HEK293 (cell line): ENCODE measurements at regions not wholly inside any gene's neighbourhood (a gene's known extent, or its start where the extent isn't known, plus 50 kb on each side); places are given as distances from the start of the nearest gene placed in this dataset.

ENCODE experiments used
- CTCF ChIA-PET: fragments of 350-600 bp; formaldehyde crosslinking; extraction: SDS; loops from one replicate; lab custom pipeline; 2021; ENCODE audit warnings: antibody characterized with exemption; lab: Yijun Ruan, JAX
- POLR2A ChIA-PET: fragments of 300-600 bp; formaldehyde crosslinking; extraction: SDS; loops from one replicate; lab custom pipeline; 2020; ENCODE audit warnings: antibody characterized with exemption, inconsistent platforms; lab: Yijun Ruan, JAX
- H3K27ac ChIP-seq: fragments of 200-500 bp; sonication (Bioruptor generic); 2 replicates; pipeline ENCODE4 v1.5.1; 2014; ENCODE audit warnings: low read depth, low read length, control low read depth, inconsistent platforms; ENCODE audit errors: extremely low read depth
- H3K36me3 ChIP-seq, 2 experiments: fragments of 200-500 bp in 1 of 2; sonication (Bioruptor generic) in 1 of 2; 1 replicate in 1 of 2; 2 replicates in 1 of 2; pipeline ENCODE4 v1.5.1; 2014 to 2017; ENCODE audit warnings: inconsistent platforms in 2 of 2, low read length in 2 of 2; ENCODE audit not compliant: control insufficient read depth in 2 of 2, insufficient read depth in 1 of 2
- H3K4me1 ChIP-seq: fragments of 200-500 bp; sonication (Bioruptor generic); 2 replicates; pipeline ENCODE4 v1.5.1; 2014; ENCODE audit warnings: mild to moderate bottlenecking, low read length, inconsistent platforms; ENCODE audit not compliant: control insufficient read depth, insufficient read depth
- H3K4me3 ChIP-seq: 2 replicates; pipeline ENCODE4 v1.5.1; 2011; ENCODE audit warnings: low read depth, mild to moderate bottlenecking, control low read depth, low read length, moderate library complexity
- H3K9me3 ChIP-seq: fragments of 200-500 bp; sonication (Bioruptor generic); 2 replicates; pipeline ENCODE4 v1.5.1; 2014; ENCODE audit warnings: low read depth, low read length, inconsistent platforms; ENCODE audit not compliant: control insufficient read depth, insufficient read depth
- BCL11B ChIP-seq: fragments of 450-650 bp; formaldehyde crosslinking; IDR thresholded peaks from 2 replicates; pipeline ENCODE4 v1.5.1; 2016; ENCODE audit warnings: low read depth, missing biosample characterization, missing genetic modification characterization
- ELK4 ChIP-seq: IDR thresholded peaks from 2 replicates; pipeline ENCODE4 v1.6.1; 2011; ENCODE audit warnings: mild to moderate bottlenecking, low read depth, low read length, borderline replicate concordance
- KLF17 ChIP-seq: fragments of 450-650 bp; formaldehyde crosslinking; IDR thresholded peaks from 2 replicates; pipeline ENCODE4 v1.5.1; 2016; ENCODE audit warnings: missing biosample characterization, missing genetic modification characterization
- OVOL3 ChIP-seq: fragments of 450-650 bp; formaldehyde crosslinking; IDR thresholded peaks from 2 replicates; pipeline ENCODE4 v1.5.1; 2016; ENCODE audit warnings: missing biosample characterization, missing genetic modification characterization
- PRDM4 ChIP-seq: fragments of 450-650 bp; formaldehyde crosslinking; IDR thresholded peaks from 2 replicates; pipeline ENCODE4 v1.5.1; 2017; ENCODE audit warnings: missing biosample characterization, missing genetic modification characterization
- SP3 ChIP-seq: fragments of 450-650 bp; formaldehyde crosslinking; IDR thresholded peaks from 2 replicates; pipeline ENCODE4 v1.5.1; 2016; ENCODE audit warnings: missing biosample characterization, missing genetic modification characterization
- TCF7L2 ChIP-seq: IDR thresholded peaks from 2 replicates; pipeline ENCODE4 v1.6.1; 2011; ENCODE audit warnings: low read depth, mild to moderate bottlenecking, inconsistent platforms, low read length, moderate library complexity, borderline replicate concordance
- ZBTB17 ChIP-seq: fragments of 450-650 bp; formaldehyde crosslinking; IDR thresholded peaks from 2 replicates; pipeline ENCODE4 v1.5.1; 2016; ENCODE audit warnings: missing biosample characterization, missing genetic modification characterization
- ZFP41 ChIP-seq: fragments of 450-650 bp; formaldehyde crosslinking; IDR thresholded peaks from 2 replicates; pipeline ENCODE4 v1.5.1; 2016; ENCODE audit warnings: missing biosample characterization, missing genetic modification characterization, borderline replicate concordance
- ZFP69B ChIP-seq: fragments of 450-650 bp; formaldehyde crosslinking; IDR thresholded peaks from 2 replicates; pipeline ENCODE4 v1.5.1; 2016; ENCODE audit warnings: missing biosample characterization, missing genetic modification characterization
- ZNF112 ChIP-seq: fragments of 450-650 bp; formaldehyde crosslinking; IDR thresholded peaks from 2 replicates; pipeline ENCODE4 v1.5.0; 2017; ENCODE audit warnings: missing biosample characterization, missing genetic modification characterization
- ZNF121 ChIP-seq: fragments of 450-650 bp; formaldehyde crosslinking; IDR thresholded peaks from 2 replicates; pipeline ENCODE4 v1.5.1; 2016; ENCODE audit warnings: missing biosample characterization, missing genetic modification characterization
- ZNF146 ChIP-seq: fragments of 450-650 bp; formaldehyde crosslinking; IDR thresholded peaks from 2 replicates; pipeline ENCODE4 v1.5.1; 2016; ENCODE audit warnings: missing biosample characterization, missing genetic modification characterization
- ZNF16 ChIP-seq: fragments of 450-650 bp; formaldehyde crosslinking; IDR thresholded peaks from 2 replicates; pipeline ENCODE4 v1.5.1; 2016; ENCODE audit warnings: low read depth, missing biosample characterization, missing genetic modification characterization
- ZNF214 ChIP-seq: fragments of 450-650 bp; formaldehyde crosslinking; IDR thresholded peaks from 2 replicates; pipeline ENCODE4 v1.5.1; 2017; ENCODE audit warnings: missing biosample characterization, mild to moderate bottlenecking, missing genetic modification characterization, borderline replicate concordance
- ZNF221 ChIP-seq: fragments of 450-650 bp; formaldehyde crosslinking; IDR thresholded peaks from 2 replicates; pipeline ENCODE4 v1.5.1; 2017; ENCODE audit warnings: missing biosample characterization, missing genetic modification characterization, borderline replicate concordance
- ZNF324 ChIP-seq: fragments of 450-650 bp; formaldehyde crosslinking; IDR thresholded peaks from 2 replicates; pipeline ENCODE4 v1.5.1; 2016; ENCODE audit warnings: missing biosample characterization, missing genetic modification characterization
- ZNF48 ChIP-seq: fragments of 450-650 bp; formaldehyde crosslinking; IDR thresholded peaks from 2 replicates; pipeline ENCODE4 v1.5.1; 2016; ENCODE audit warnings: missing biosample characterization, missing genetic modification characterization
- ZNF514 ChIP-seq: fragments of 450-650 bp; formaldehyde crosslinking; IDR thresholded peaks from 2 replicates; pipeline ENCODE4 v1.5.1; 2016; ENCODE audit warnings: missing biosample characterization, missing genetic modification characterization
- ZNF529 ChIP-seq: fragments of 450-650 bp; formaldehyde crosslinking; IDR thresholded peaks from 2 replicates; pipeline ENCODE4 v1.5.1; 2017; ENCODE audit warnings: missing genetic modification characterization, missing biosample characterization; ENCODE audit not compliant: insufficient replicate concordance
- ZNF580 ChIP-seq: fragments of 450-650 bp; formaldehyde crosslinking; IDR thresholded peaks from 2 replicates; pipeline ENCODE4 v1.5.1; 2016; ENCODE audit warnings: missing biosample characterization, missing genetic modification characterization
- ZNF596 ChIP-seq: fragments of 450-650 bp; IDR thresholded peaks from 2 replicates; pipeline ENCODE4 v1.5.0; 2018; ENCODE audit warnings: missing biosample characterization, mild to moderate bottlenecking, missing genetic modification characterization, moderate library complexity
- ZNF621 ChIP-seq: fragments of 450-650 bp; formaldehyde crosslinking; IDR thresholded peaks from 2 replicates; pipeline ENCODE4 v1.5.1; 2017; ENCODE audit warnings: missing biosample characterization, missing genetic modification characterization
- ZNF629 ChIP-seq: fragments of 450-650 bp; formaldehyde crosslinking; IDR thresholded peaks from 2 replicates; pipeline ENCODE4 v1.5.1; 2017; ENCODE audit warnings: missing biosample characterization, missing genetic modification characterization
- ZNF670 ChIP-seq: fragments of 450-650 bp; formaldehyde crosslinking; IDR thresholded peaks from 2 replicates; pipeline ENCODE4 v1.5.1; 2016; ENCODE audit warnings: missing biosample characterization, missing genetic modification characterization, low read depth
- ZNF701 ChIP-seq: fragments of 450-650 bp; formaldehyde crosslinking; IDR thresholded peaks from 2 replicates; pipeline ENCODE4 v1.5.1; 2016; ENCODE audit warnings: missing biosample characterization, missing genetic modification characterization
- ZNF777 ChIP-seq: fragments of 450-650 bp; formaldehyde crosslinking; IDR thresholded peaks from 2 replicates; pipeline ENCODE4 v1.5.1; 2017; ENCODE audit warnings: missing biosample characterization, missing genetic modification characterization, borderline replicate concordance
- TF ChIP-seq, protein P1 (sequence below): fragments of 450-650 bp; formaldehyde crosslinking; IDR thresholded peaks from 2 replicates; pipeline ENCODE4 v1.5.1; 2016; ENCODE audit warnings: missing biosample characterization, missing genetic modification characterization
- TF ChIP-seq, protein P2 (sequence below): fragments of 450-650 bp; IDR thresholded peaks from 2 replicates; pipeline ENCODE4 v1.5.1; 2018; ENCODE audit warnings: missing biosample characterization, mild to moderate bottlenecking, missing genetic modification characterization
- TF ChIP-seq, protein P3 (sequence below): fragments of 450-650 bp; formaldehyde crosslinking; IDR thresholded peaks from 2 replicates; pipeline ENCODE4 v1.5.1; 2017; ENCODE audit warnings: missing biosample characterization, missing genetic modification characterization

GRCh38 chr2:58541511-58541910, 300.4 kb upstream of the FANCL start:
- Histone ChIP-seq H3K36me3 (no peaks in the 10 kb centered on the region), H3K9me3 (no peaks in the 10 kb centered on the region), H3K4me1 (peaks cover 15% of the 10 kb centered on the region), H3K4me3 (no peak overlapping the region), H3K27ac (no peak overlapping the region)
- POLR2A ChIA-PET, result no interaction called here
- CTCF ChIA-PET, result interaction anchor here (0.6 kb wide), 1 partner anchor 173 kb away, joined by 3 read pairs; no protein-coding TSS in a partner anchor
- TF ChIP-seq TCF7L2 (no peak), ZNF629 (tag by site-specific recombination) (no peak), PRDM4 (tag by site-specific recombination) (no peak), ZNF214 (no peak), ZNF670 (tag by site-specific recombination) (no peak), BCL11B (tag by site-specific recombination) (no peak), ELK4 (no peak), ZBTB17 (no peak), SP3 (tag by site-specific recombination) (no peak), ZNF221 (no peak), ZNF112 (tag by site-specific recombination) (no peak), ZNF324 (no peak), ZNF701 (no peak), ZNF48 (no peak)
- TF ChIP-seq, protein P1, sequence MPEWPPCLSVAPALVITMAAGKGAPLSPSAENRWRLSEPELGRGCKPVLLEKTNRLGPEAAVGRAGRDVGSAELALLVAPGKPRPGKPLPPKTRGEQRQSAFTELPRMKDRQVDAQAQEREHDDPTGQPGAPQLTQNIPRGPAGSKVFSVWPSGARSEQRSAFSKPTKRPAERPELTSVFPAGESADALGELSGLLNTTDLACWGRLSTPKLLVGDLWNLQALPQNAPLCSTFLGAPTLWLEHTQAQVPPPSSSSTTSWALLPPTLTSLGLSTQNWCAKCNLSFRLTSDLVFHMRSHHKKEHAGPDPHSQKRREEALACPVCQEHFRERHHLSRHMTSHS (tag by site-specific recombination), result no peak

GRCh38 chr2:58540681-58541080, 299.6 kb upstream of the FANCL start:
- POLR2A ChIA-PET, result no interaction called here
- H3K4me1 ChIP-seq, result peaks cover 20% of the 10 kb centered on the region
- TF ChIP-seq KLF17, result no peak
- no peak for TF ChIP-seq ZNF16 (tag by site-specific recombination)
- no peak for TF ChIP-seq ZNF596
- no peak for TF ChIP-seq ZNF777 (tag by site-specific recombination)
- TF ChIP-seq ZNF621 (tag by site-specific recombination), result no peak
- TF ChIP-seq, protein P2, sequence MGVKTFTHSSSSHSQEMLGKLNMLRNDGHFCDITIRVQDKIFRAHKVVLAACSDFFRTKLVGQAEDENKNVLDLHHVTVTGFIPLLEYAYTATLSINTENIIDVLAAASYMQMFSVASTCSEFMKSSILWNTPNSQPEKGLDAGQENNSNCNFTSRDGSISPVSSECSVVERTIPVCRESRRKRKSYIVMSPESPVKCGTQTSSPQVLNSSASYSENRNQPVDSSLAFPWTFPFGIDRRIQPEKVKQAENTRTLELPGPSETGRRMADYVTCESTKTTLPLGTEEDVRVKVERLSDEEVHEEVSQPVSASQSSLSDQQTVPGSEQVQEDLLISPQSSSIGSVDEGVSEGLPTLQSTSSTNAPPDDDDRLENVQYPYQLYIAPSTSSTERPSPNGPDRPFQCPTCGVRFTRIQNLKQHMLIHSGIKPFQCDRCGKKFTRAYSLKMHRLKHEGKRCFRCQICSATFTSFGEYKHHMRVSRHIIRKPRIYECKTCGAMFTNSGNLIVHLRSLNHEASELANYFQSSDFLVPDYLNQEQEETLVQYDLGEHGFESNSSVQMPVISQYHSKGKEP (tag by site-specific recombination), result no peak
- TF ChIP-seq ZNF529 (tag by site-specific recombination), result no peak
- TF ChIP-seq, protein P3, sequence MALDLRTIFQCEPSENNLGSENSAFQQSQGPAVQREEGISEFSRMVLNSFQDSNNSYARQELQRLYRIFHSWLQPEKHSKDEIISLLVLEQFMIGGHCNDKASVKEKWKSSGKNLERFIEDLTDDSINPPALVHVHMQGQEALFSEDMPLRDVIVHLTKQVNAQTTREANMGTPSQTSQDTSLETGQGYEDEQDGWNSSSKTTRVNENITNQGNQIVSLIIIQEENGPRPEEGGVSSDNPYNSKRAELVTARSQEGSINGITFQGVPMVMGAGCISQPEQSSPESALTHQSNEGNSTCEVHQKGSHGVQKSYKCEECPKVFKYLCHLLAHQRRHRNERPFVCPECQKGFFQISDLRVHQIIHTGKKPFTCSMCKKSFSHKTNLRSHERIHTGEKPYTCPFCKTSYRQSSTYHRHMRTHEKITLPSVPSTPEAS (tag by site-specific recombination), result no peak
- no peak for TF ChIP-seq ZNF121 (tag by site-specific recombination)
- no peak for TF ChIP-seq ZNF580 (tag by site-specific recombination)
- no peak for TF ChIP-seq ZFP69B
- no peak for TF ChIP-seq ZNF146 (tag by site-specific recombination)
- no peak for TF ChIP-seq ZFP41 (tag by site-specific recombination)
- no peak for TF ChIP-seq OVOL3 (tag by site-specific recombination)
- TF ChIP-seq ZNF514 (tag by site-specific recombination), result no peak

More at GRCh38 chr2:58540681-58541080, 299.6 kb upstream of the FANCL start:
- Histone ChIP-seq H3K27ac (no peak overlapping the region), H3K36me3 (no peaks in the 10 kb centered on the region), H3K4me3 (no peak overlapping the region), H3K9me3 (no peaks in the 10 kb centered on the region)
- CTCF ChIA-PET, result interaction anchor here (0.6 kb wide), 1 partner anchor 174 kb away, joined by 3 read pairs; no protein-coding TSS in a partner anchor
